GM12878 (cell line): ENCODE measurements at regions not wholly inside any gene's neighbourhood (a gene's known extent, or its start where the extent isn't known, plus 50 kb on each side); places are given as distances from the start of the nearest gene placed in this dataset.

Experiments
- ATAC-seq: fragments of 200-7000 bp; cut with Tn5 transposase; 3 replicates; pipeline ENCODE4 v1.9.1; 2020; ENCODE audit warnings: mild to moderate bottlenecking, moderate library complexity
- BruUV-seq: library from RNA; stranded (reverse); fragments of 400-500 nt; replicated peaks from 2 replicates; lab custom pipeline; 2021; lab: Mats Ljungman, UMichigan
- CTCF ChIA-PET: fragments of 300-600 bp; sonication (Branson Sonifier 250); formaldehyde crosslinking; extraction: SDS; loops from one replicate; lab custom pipeline; 2021; ENCODE audit warnings: inconsistent platforms; lab: Yijun Ruan, JAX
- POLR2A ChIA-PET: fragments of 350-600 bp; formaldehyde crosslinking; extraction: SDS; loops from one replicate; lab custom pipeline; 2021; ENCODE audit warnings: inconsistent platforms; lab: Charles Lee
- RAD21 ChIA-PET: fragments of 300-600 bp; sonication (Branson Sonifier 250); formaldehyde crosslinking; loops from one replicate; lab custom pipeline; 2023; ENCODE audit warnings: antibody characterized with exemption; ENCODE audit not compliant: unreplicated experiment; lab: Charles Lee
- SMC1A ChIA-PET: fragments of 300-600 bp; sonication (Branson Sonifier 250); formaldehyde crosslinking; loops from one replicate; lab custom pipeline; 2023; ENCODE audit not compliant: unreplicated experiment, uncharacterized antibody; lab: Charles Lee
- DNase-seq: peaks from one replicate; pipeline ENCODE4 v3.0.0-alpha.2; 2011; ENCODE audit warnings: low read depth, low spot score
- FAIRE-seq: peaks from 3 replicates; lab custom pipeline; 2011; peaks lifted over from hg19 to GRCh38; lab: Jason Lieb, UNC
- H2AFZ ChIP-seq: 2 replicates; pipeline ENCODE4 v1.6.0; 2011; ENCODE audit warnings: low read depth, low read length, control low read depth; ENCODE audit not compliant: control insufficient read depth
- H3K27ac ChIP-seq: 2 replicates; pipeline ENCODE4 v1.5.1; 2011; ENCODE audit warnings: control low read depth; ENCODE audit not compliant: control insufficient read depth, insufficient read depth
- H3K27me3 ChIP-seq, 2 experiments: replicated peaks in 1 of 2; 2 replicates each; pipeline versions ENCODE4 v1.6.0 to v1.6.1; 2011; ENCODE audit warnings: low read length in 1 of 2; ENCODE audit not compliant: control insufficient read depth in 2 of 2, insufficient read depth in 2 of 2
- H3K36me3 ChIP-seq, 2 experiments: 2 replicates each; pipeline ENCODE4 v1.5.1; 2011; ENCODE audit warnings: low read length in 1 of 2; ENCODE audit not compliant: control insufficient read depth in 2 of 2, insufficient read depth in 2 of 2
- H3K4me1 ChIP-seq: 2 replicates; pipeline ENCODE4 v1.6.1; 2011; ENCODE audit warnings: mild to moderate bottlenecking, low read length, moderate library complexity, mixed read lengths; ENCODE audit not compliant: control insufficient read depth, insufficient read depth
- H3K4me2 ChIP-seq: 2 replicates; pipeline ENCODE4 v1.6.0; 2011; ENCODE audit warnings: control low read depth; ENCODE audit not compliant: control insufficient read depth, insufficient read depth
- H3K4me3 ChIP-seq: fragments of 200-600 bp; sonication (generic); 2 replicates; pipeline ENCODE4 v1.5.1; 2016
- H3K79me2 ChIP-seq: 2 replicates; pipeline ENCODE4 v1.6.0; 2011; ENCODE audit warnings: low read length; ENCODE audit not compliant: control insufficient read depth, insufficient read depth
- H3K9ac ChIP-seq: 2 replicates; pipeline ENCODE4 v1.8.0; 2011; ENCODE audit warnings: low read length, control low read depth, mixed read lengths; ENCODE audit not compliant: control insufficient read depth, insufficient read depth
- H3K9me3 ChIP-seq: replicated peaks from 3 replicates; pipeline ENCODE4 v1.5.1; 2011; ENCODE audit warnings: mild to moderate bottlenecking, low read length; ENCODE audit not compliant: control insufficient read depth, insufficient read depth
- H4K20me1 ChIP-seq: 2 replicates; pipeline ENCODE4 v1.6.0; 2011; ENCODE audit not compliant: control insufficient read depth, insufficient read depth
- CHD4 ChIP-seq: fragments of 200-600 bp; sonication (generic); IDR thresholded peaks from 2 replicates; pipeline ENCODE4 v1.6.1; 2016; ENCODE audit warnings: mild to moderate bottlenecking
- DPF2 ChIP-seq: fragments of 450-650 bp; IDR thresholded peaks from 2 replicates; pipeline ENCODE4 v1.6.1; 2017; ENCODE audit warnings: mild to moderate bottlenecking
- E2F4 ChIP-seq: IDR thresholded peaks from 2 replicates; pipeline ENCODE4 v1.6.1; 2012; ENCODE audit warnings: low read depth, low read length, improper control_type of control experiment
- EED ChIP-seq: sonication (generic); IDR thresholded peaks from 2 replicates; pipeline ENCODE4 v1.6.1; 2016; ENCODE audit warnings: antibody characterized with exemption, low read depth
- ELK1 ChIP-seq: IDR thresholded peaks from 2 replicates; pipeline ENCODE4 v1.6.1; 2012; ENCODE audit warnings: low read depth, low read length, improper control_type of control experiment
- HCFC1 ChIP-seq: fragments of 150-350 bp; IDR thresholded peaks from 2 replicates; pipeline ENCODE4 v1.6.1; 2014; ENCODE audit warnings: low read length
- MTA2 ChIP-seq: fragments of 450-650 bp; IDR thresholded peaks from 2 replicates; pipeline ENCODE4 v1.6.1; 2016; ENCODE audit warnings: low read depth, mild to moderate bottlenecking, moderate library complexity
- PAX5 ChIP-seq: IDR thresholded peaks from 2 replicates; pipeline ENCODE4 v1.6.1; 2011; ENCODE audit warnings: low read depth, low read length, borderline replicate concordance
- RB1 ChIP-seq: fragments of 450-650 bp; formaldehyde crosslinking; IDR thresholded peaks from 2 replicates; pipeline ENCODE4 v1.6.1; 2017; ENCODE audit warnings: mild to moderate bottlenecking, borderline replicate concordance
- SKIL ChIP-seq: fragments of 450-650 bp; IDR thresholded peaks from 2 replicates; pipeline ENCODE4 v1.6.1; 2017; ENCODE audit warnings: mild to moderate bottlenecking, low read depth, inconsistent platforms; ENCODE audit not compliant: poor library complexity, severe bottlenecking
- SREBF1 ChIP-seq: IDR thresholded peaks from 2 replicates; pipeline ENCODE4 v1.6.1; 2012; ENCODE audit warnings: mild to moderate bottlenecking, low read length
- STAT3 ChIP-seq: IDR thresholded peaks from 2 replicates; pipeline ENCODE4 v1.6.1; 2011; ENCODE audit warnings: low read depth, low read length, improper control_type of control experiment
- ZNF384 ChIP-seq: IDR thresholded peaks from 2 replicates; pipeline ENCODE4 v1.6.1; 2012; ENCODE audit warnings: low read depth, mild to moderate bottlenecking, low read length, improper control_type of control experiment, borderline replicate concordance
- ZSCAN29 ChIP-seq: fragments of 450-650 bp; IDR thresholded peaks from 2 replicates; pipeline ENCODE4 v1.6.1; 2017; ENCODE audit warnings: mild to moderate bottlenecking, moderate library complexity
- WGBS: methylation state at CpG from one replicate; pipeline ENCODE4 v1.1.6; 2016; ENCODE audit warnings: low lambda C conversion rate; ENCODE audit not compliant: insufficient replicate concordance, insufficient coverage; ENCODE audit errors: missing lambda C conversion rate; 5-methylcytosine and 5-hydroxymethylcytosine counted together
- in situ Hi-C: fragments of 300-500 bp; cut with MboI; formaldehyde crosslinking; loops from 9 replicates; pipeline ENCODE4 v1.14.3; 2018; ENCODE audit warnings: mixed read lengths
- intact Hi-C: fragments of 100-400 bp; cut with micrococcal nuclease; formaldehyde crosslinking; loops from one replicate; pipeline ENCODE4 v1.14.2; 2022; ENCODE audit not compliant: unreplicated experiment

- SMC1A ChIA-PET = interaction anchor here (1.4 kb wide), 1 partner anchor 33 kb away, joined by 3 read pairs; no protein-coding TSS in a partner anchor
- Histone ChIP-seq H3K27me3 (peaks cover 0 to 2% of the 10 kb centered on the region in 2 experiments; a peak in 2 of 4 replicates), H3K4me2 (no peak overlapping the region), H3K27ac (no peak overlapping the region), H3K4me3 (no peak overlapping the region), H3K79me2 (no peaks in the 10 kb centered on the region), H3K36me3 (no peaks in the 10 kb centered on the region), H2AFZ (no peak overlapping the region), H3K9me3 (no peaks in the 10 kb centered on the region; the same call in 2 of the 3 replicates), H3K4me1 (no peaks in the 10 kb centered on the region)
- ATAC-seq (no peak), FAIRE-seq (no peak), DNase-seq (no peak)
- 33% methylated on average over 5 of the region's 5 CpGs for WGBS
- POLR2A ChIA-PET = no interaction called here
- intact Hi-C loops = no loop called here
- TF ChIP-seq SREBF1 (no peak), ZNF384 (no peak), ZSCAN29 (no peak), RB1 (no peak), MTA2 (no peak), DPF2 (no peak), CHD4 (no peak), STAT3 (no peak), ELK1 (no peak), PAX5 (no peak), SKIL (no peak), EED (no peak), HCFC1 (no peak), E2F4 (no peak)
- TF ChIP-seq, all 136 proteins: peak for 0
- in situ Hi-C loops = no loop called here
- H4K20me1 ChIP-seq = no peaks in the 10 kb centered on the region
- ChIA-PET RAD21 (no interaction called here), CTCF (no interaction called here)
- H3K9ac ChIP-seq = no peak overlapping the region
- no TSS peak for BruUV-seq
These were observed 252.1 kb downstream of the TSN start for GRCh38 chr2:122007577-122007976.
